Stimulated activated naive CD8-positive, alpha-beta T cell treated with anti-CD3 and anti-CD28 coated beads, Interleukin-15, amount 100 ng/mL, for 72 hours (primary cell): ENCODE measurements at regions not wholly inside any gene's neighbourhood (a gene's known extent, or its start where the extent isn't known, plus 50 kb on each side); places are given as distances from the start of the nearest gene placed in this dataset.

Experiments used
- ATAC-seq: fragments of 150-1000 bp; cut with Tn5 transposase; 2 replicates; pipeline ENCODE4 v1.10.0; 2021; ENCODE audit warnings: mild to moderate bottlenecking, moderate library complexity
- DNase-seq, 2 donors: peaks; one replicate each; pipeline ENCODE4 v3.0.0; 2021 to 2022
- H3K27ac Mint-ChIP-seq, 2 donors: one replicate each; pipeline ENCODE4 v1.8.0; 2022; ENCODE audit warnings: mild to moderate bottlenecking in 2 of 2, mixed read lengths in 2 of 2, moderate library complexity in 2 of 2
- H3K27me3 Mint-ChIP-seq: one replicate; pipeline ENCODE4 v1.8.0; 2022; ENCODE audit warnings: mixed read lengths
- H3K4me1 Mint-ChIP-seq: one replicate; pipeline ENCODE4 v1.8.0; 2022; ENCODE audit warnings: mild to moderate bottlenecking, mixed read lengths
- H3K4me3 Mint-ChIP-seq, 2 donors: one replicate each; pipeline ENCODE4 v1.8.0; 2022; ENCODE audit warnings: mild to moderate bottlenecking in 2 of 2, mixed read lengths in 2 of 2, moderate library complexity in 1 of 2
- H3K9me3 Mint-ChIP-seq, 2 donors: one replicate each; pipeline ENCODE4 v1.8.0; 2022; ENCODE audit warnings: mixed read lengths in 2 of 2

DNA sequence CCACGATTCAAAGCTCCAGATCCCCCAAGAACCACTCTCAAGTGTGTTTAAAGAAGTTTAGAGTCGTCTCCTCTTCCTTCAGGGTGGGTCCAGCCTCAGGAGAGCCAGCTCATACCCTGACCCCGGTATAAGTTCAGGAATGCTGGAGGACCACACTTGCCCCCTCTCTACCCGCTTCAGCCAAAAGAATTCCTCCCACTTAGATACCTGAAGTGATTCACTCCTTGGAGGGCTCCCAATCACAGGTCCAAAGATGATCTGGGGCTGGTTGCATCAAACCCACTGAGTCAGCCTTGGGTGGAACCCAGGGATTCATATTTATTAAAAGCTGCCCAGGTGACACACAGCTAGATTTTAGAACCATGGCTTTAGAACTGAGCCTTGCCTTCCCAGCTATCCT is 133.5 kb upstream of the PARP11 start:
- Mint-ChIP-seq H3K4me3 (no peak overlapping the region), H3K27me3 (peaks cover 8% of the 10 kb centered on the region), H3K9me3 (no peaks in the 10 kb centered on the region), H3K27ac (no peak overlapping the region), H3K4me1 (no peaks in the 10 kb centered on the region)
- ATAC-seq (no peak), DNase-seq (no peak)

DNA sequence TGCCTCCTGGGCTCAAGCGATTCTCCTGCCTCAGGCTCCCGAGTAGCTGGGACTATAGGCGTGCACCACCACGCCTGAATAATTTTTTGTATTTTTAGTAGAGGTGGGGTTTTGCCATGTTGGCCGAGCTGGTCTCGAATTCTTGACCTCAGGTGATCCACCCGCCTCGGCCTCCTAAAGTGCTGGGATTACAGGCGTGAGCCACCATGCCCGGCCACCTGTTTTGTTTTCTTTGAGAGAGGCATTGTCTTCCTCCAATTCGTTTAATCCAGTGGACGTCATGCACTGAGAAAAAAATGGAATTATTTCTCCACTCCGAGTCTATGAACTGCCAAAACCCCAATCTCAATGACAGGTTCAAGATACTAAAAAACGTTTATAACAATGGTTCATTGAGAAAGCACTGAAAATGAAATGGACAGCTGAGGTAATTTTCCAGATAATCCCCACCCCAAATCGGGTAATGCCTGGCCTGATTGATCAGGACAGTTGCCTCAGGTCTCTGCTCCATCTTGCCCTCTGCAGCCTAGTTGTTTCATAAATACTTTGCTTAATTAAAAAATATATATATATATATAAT is 132.7 kb upstream of the PARP11 start:
- H3K27me3 Mint-ChIP-seq: peaks cover 8% of the 10 kb centered on the region
- no peak overlapping the region for H3K4me3 Mint-ChIP-seq
- peaks cover 7 to 8% of the 10 kb centered on the region in 2 donors for H3K9me3 Mint-ChIP-seq
- H3K4me1 Mint-ChIP-seq: no peaks in the 10 kb centered on the region
- H3K27ac Mint-ChIP-seq: no peak overlapping the region
- no peak for ATAC-seq
- DNase-seq: no peak

DNA sequence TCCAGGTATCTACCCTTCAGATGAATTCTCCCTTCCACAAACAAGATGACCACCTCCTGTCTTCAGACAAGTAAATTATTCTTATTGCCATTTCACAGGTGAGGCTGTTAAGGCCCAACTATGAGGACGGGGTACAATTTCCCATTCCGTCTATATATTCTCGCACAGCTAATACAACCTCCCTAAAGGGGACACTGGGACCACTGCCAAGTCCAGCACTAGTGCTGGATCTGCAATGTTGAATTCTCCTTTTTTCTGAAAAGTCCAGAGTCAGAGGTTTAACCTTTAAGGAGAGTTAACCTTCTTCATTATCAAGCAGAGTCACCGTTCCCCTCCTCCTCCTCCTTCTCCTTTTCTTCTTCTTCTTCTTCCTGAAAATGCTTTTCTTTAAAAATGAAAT is 130.4 kb upstream of the PARP11 start:
- H3K27me3 Mint-ChIP-seq: peaks cover 8% of the 10 kb centered on the region
- peaks cover 19% of the 10 kb centered on the region for H3K4me1 Mint-ChIP-seq
- no peak overlapping the region for H3K4me3 Mint-ChIP-seq
- no peak overlapping the region for H3K27ac Mint-ChIP-seq
- DNase-seq: no peak
- ATAC-seq: no peak
- H3K9me3 Mint-ChIP-seq: peaks cover 15 to 18% of the 10 kb centered on the region in 2 donors

DNA sequence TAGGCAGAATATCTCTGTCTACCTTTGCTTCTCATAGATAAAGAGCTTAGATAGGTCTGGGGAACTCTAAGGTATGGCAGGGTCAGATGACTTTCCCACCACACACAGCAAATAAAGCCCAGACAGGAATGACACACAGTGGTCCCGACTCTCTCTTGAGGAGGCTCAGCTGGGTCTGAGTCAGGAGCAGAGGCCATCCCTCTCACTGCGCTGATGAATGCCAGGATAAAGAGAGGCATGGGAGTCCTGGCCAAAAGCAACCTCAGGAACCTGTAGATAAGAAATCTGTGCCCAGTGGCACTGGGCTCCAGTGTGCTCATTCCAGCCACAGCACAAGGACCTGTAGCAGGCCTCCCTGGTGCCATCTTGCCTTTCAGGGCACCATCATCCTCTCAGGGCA is 129.4 kb upstream of the PARP11 start:
- no peak for DNase-seq
- Mint-ChIP-seq H3K4me1 (peaks cover 29% of the 10 kb centered on the region), H3K27me3 (peaks cover 8% of the 10 kb centered on the region), H3K27ac (no peak overlapping the region), H3K9me3 (peaks cover 15 to 18% of the 10 kb centered on the region in 2 donors), H3K4me3 (no peak overlapping the region)
- ATAC-seq: no peak

DNA sequence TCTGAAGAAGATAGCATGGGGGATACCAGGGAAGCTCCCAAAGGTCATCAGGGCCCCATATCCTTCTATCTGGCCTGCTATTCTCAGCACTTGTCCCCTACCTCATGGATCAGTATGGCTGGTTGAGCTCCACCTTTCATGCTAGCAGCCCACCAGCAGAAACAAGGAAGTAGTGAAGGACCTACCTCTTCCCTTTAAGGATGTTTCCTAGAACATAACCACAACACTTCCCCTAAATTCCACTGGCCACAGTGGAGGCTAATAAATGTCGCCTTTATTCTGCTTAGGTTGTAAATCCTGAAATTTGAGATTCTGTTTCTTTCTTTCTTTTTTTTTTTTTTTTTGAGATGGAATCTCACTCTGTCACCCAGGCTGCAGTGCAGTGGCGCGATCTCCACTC is 128.6 kb upstream of the PARP11 start:
- Mint-ChIP-seq H3K27ac (no peak overlapping the region), H3K4me1 (peaks cover 34% of the 10 kb centered on the region), H3K4me3 (no peak overlapping the region), H3K9me3 (peaks cover 15 to 18% of the 10 kb centered on the region in 2 donors), H3K27me3 (peaks cover 8% of the 10 kb centered on the region)
- no peak for DNase-seq
- ATAC-seq: no peak

DNA sequence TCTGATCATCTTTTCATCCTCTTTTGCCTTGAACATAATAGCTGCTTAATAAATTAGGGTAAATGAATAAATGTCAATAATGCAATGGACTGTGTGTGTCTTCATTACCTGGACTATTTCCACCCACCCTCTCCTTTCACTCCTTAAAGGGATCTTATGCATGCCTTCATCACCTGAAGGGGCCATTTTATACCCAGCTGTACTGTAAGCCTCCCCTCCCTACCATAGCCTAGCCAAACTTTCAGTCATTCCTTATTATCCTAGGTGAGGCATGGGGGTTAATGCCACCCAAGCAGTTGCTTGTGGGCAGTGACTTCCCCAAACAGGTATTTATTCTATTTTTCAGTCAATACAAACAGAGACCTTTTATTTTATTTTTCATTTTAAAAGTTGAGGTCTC is 127.8 kb upstream of the PARP11 start:
- no peak for ATAC-seq
- no peak overlapping the region for H3K27ac Mint-ChIP-seq
- peaks cover 8% of the 10 kb centered on the region for H3K27me3 Mint-ChIP-seq
- peaks cover 15 to 18% of the 10 kb centered on the region in 2 donors for H3K9me3 Mint-ChIP-seq
- H3K4me1 Mint-ChIP-seq: peaks cover 38% of the 10 kb centered on the region
- no peak overlapping the region for H3K4me3 Mint-ChIP-seq
- no peak for DNase-seq

DNA sequence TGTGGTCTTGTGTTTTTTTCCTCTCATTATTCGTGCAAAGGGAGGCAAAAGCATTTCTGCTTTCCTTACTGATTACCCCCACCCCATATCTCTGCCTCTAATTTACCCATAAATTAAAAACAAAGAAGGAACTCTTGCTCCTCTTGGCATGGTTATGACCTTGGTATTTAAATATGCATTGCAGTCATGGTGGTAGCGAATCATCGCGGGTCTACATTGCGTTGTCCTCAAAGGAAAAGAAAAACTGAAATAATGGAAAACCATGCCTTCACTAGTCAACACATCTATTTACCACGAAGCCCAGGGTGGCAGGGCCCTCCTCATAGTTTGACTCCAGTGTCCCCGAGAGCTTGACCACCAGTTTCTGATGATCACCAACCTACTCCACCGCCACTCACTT is 126.7 kb upstream of the PARP11 start:
- Mint-ChIP-seq H3K4me3 (no peak overlapping the region), H3K4me1 (peaks cover 38% of the 10 kb centered on the region), H3K9me3 (peaks cover 15 to 18% of the 10 kb centered on the region in 2 donors), H3K27ac (peak overlapping the region in 1 of 2 donors; percentile 33), H3K27me3 (peaks cover 8% of the 10 kb centered on the region)
- DNase-seq: no peak
- no peak for ATAC-seq

DNA sequence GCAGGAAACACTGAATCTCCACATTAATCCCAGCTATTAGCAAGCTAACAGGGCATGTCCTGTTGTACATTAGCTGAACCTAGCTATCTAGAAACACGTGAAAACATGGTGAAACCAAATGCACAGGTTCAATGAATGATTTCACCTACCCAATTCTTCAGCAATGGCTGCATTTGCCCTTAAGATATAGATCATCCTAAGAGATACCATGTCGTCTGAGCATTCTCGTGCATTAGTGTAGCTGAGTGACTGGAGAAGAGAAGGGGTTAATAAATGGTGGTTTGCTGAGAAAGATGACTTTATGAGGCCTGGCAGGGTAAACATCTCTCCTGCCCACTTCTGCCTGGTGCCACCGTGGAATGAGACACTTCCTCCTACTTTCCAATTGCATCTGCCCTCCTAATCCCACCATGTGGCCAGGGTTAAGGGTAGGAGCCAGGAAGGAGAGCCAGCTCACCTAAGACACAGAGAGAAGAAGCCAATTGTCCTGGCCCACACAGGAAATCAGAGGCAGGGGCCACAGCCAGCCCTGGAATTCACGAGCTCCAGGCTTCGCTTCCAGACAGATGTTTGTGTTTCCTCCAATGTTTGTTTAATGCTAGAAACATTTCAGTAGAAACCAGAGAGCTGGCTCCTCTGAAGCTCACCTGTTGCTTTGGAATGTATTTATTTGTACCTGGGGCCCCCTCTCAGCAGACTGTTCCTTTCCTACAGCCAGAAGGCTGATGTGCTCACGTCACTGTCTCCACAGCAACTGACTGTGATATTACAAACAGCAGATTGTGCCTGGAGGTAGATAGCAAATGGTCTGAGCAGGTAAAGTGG is 126.0 kb upstream of the PARP11 start:
- no peak for ATAC-seq
- DNase-seq: no peak
- H3K27ac Mint-ChIP-seq: no peak overlapping the region
- peaks cover 15 to 18% of the 10 kb centered on the region in 2 donors for H3K9me3 Mint-ChIP-seq
- H3K4me3 Mint-ChIP-seq: no peak overlapping the region
- H3K4me1 Mint-ChIP-seq: peaks cover 38% of the 10 kb centered on the region
- peaks cover 2% of the 10 kb centered on the region for H3K27me3 Mint-ChIP-seq

DNA sequence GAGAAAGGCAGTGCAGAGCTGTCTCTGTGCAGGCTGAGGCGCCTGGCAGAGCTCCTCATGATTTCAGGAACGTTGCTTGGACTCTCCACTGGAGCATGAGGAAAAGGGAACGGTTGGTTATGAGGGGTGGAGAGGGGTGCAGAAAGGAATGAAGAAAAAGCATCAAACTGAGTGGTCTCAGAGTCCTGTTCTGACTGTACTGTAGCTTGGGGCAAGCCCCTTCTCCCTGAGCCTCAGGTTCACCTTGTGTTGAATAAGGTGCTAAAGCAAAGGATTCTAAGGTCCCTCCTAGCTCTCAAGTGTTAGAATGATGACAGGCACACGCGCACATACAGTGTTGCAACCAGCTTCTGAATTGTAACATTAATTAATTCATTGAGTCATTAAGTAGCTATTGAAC is 125.2 kb upstream of the PARP11 start:
- H3K27ac Mint-ChIP-seq: peak overlapping the region in 1 of 2 donors; percentile 30
- DNase-seq (no peak), ATAC-seq (no peak)
- peaks cover 38% of the 10 kb centered on the region for H3K4me1 Mint-ChIP-seq
- no peaks in the 10 kb centered on the region for H3K27me3 Mint-ChIP-seq
- peaks cover 15 to 18% of the 10 kb centered on the region in 2 donors for H3K9me3 Mint-ChIP-seq
- H3K4me3 Mint-ChIP-seq: no peak overlapping the region

DNA sequence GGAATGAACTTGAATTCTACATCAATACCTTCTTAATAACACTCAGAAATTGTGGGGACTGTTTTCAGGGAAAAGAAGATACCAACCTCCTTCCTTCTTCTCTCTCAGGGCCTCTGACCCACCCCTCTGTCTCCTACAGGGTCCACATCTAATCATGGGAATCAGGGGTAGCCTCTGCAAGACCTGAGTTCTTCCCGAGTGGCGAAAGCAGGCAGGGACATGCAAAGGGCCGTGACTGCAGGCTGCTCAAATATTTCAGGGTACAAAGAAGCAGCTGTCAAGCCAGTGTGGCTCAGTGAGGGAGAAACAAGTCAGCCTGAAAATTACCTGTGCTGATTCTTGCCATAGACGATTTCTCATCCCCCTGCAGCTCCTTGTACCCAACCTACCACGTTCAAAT is 123.1 kb upstream of the PARP11 start:
- no peaks in the 10 kb centered on the region for H3K27me3 Mint-ChIP-seq
- no peak overlapping the region for H3K4me3 Mint-ChIP-seq
- peaks cover 12 to 13% of the 10 kb centered on the region in 2 donors for H3K9me3 Mint-ChIP-seq
- ATAC-seq: no peak
- no peak for DNase-seq
- no peak overlapping the region for H3K27ac Mint-ChIP-seq
- peaks cover 38% of the 10 kb centered on the region for H3K4me1 Mint-ChIP-seq

DNA sequence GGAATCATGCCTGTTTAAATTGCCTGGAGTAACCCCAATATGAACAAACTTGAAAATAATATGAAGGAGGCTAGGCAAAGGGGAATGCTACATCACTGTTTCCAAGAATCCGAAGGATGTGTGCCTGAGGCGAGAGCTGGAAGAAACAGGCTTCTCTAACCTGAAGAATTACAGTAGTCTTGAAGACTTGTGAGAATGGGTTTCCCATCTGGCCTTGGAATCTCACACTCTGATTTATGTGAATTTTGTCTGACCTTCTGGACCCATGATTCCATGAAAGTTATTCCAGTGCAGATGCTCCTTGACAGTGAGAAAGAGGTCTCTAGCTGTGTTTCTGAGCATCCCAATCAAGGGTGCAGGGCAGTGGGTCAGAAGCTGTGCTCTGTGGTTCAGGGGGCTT is 122.1 kb upstream of the PARP11 start:
- ATAC-seq: no peak
- H3K9me3 Mint-ChIP-seq: peaks cover 2 to 3% of the 10 kb centered on the region in 2 donors
- peaks cover 40% of the 10 kb centered on the region for H3K4me1 Mint-ChIP-seq
- no peak for DNase-seq
- H3K27me3 Mint-ChIP-seq: no peaks in the 10 kb centered on the region
- no peak overlapping the region for H3K27ac Mint-ChIP-seq
- no peak overlapping the region for H3K4me3 Mint-ChIP-seq

DNA sequence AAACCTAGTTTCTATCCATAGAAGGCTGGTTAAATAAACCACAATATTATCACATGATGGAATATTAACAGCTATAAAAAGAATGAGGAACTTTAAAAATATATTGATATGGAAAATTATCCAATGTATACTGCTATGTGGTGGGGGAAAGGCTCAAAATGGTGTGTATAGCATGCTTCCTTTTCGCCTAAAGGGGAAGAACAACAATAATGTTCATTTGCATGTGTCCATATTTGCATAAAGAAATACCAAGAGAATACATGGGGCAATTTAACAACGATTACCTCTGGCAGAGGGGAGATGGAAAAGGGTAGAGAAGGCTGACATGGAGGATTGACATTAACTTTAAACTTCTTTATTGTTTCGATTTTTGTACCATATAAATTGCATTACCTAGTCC is 121.3 kb upstream of the PARP11 start:
- DNase-seq (no peak), ATAC-seq (no peak)
- H3K27me3 Mint-ChIP-seq: no peaks in the 10 kb centered on the region
- H3K4me3 Mint-ChIP-seq: no peak overlapping the region
- H3K27ac Mint-ChIP-seq: peak overlapping the region in 1 of 2 donors; percentile 26
- H3K9me3 Mint-ChIP-seq: no peaks in the 10 kb centered on the region
- H3K4me1 Mint-ChIP-seq: peaks cover 39% of the 10 kb centered on the region

DNA sequence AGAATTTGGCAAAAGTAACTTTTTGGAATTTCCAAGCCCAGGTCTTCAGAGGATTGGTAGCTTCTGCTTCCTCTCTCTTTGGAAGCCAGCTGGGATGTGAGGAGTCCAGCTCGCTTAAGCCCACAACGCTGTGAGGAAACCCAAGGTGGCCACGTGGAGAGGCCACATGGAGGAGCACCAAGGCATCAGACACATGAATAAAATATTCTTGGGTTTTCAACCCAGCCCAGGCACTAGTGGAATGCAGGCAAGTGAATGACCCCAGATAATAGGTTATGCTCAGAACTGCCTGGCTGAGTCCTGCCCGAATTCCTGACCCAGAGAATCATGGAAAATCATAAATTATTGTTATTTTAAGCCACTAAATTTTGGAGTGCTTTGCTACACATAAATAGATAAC is 119.7 kb upstream of the PARP11 start:
- H3K9me3 Mint-ChIP-seq: no peaks in the 10 kb centered on the region
- ATAC-seq (no peak), DNase-seq (no peak)
- H3K27ac Mint-ChIP-seq: no peak overlapping the region
- H3K4me1 Mint-ChIP-seq: peaks cover 39% of the 10 kb centered on the region
- H3K4me3 Mint-ChIP-seq: no peak overlapping the region
- H3K27me3 Mint-ChIP-seq: no peaks in the 10 kb centered on the region

DNA sequence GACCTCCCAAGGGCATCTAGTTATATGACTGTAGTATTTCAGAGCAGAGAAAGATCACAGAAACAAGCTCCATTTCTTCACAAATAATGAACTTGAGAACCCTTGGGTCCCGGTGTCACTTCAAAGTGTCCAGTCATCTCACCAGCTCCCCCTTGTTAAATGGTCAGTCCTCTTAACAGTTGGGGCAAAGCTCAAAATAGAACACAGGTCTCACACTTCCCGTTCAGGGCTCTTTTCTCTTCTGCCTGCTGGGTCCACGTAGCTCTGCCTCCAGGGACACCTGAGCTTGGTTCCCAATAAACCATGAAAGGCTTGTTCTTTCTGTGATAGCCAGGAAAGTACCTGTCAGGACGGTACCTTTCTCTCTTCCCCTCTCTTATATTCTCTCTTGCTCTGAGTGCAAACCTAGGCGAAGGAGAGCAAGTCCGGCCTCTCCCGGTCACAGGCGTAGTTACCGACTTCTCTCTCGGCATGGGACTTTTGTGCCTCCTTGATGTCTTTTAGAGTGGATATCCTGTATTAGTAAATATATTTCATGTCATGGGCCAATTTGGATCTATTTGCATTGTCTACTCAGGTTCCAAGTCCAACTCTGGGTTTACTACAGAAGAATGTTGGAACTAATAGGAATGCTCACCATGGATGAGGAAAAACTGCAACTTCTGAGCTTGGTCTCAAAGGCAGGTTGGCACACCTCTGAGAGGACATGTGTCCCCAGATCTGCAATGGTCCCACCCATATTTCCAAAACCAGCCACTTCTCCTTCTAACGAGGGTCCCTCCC is 118.8 kb upstream of the PARP11 start:
- H3K9me3 Mint-ChIP-seq: no peaks in the 10 kb centered on the region
- no peak for ATAC-seq

DNA sequence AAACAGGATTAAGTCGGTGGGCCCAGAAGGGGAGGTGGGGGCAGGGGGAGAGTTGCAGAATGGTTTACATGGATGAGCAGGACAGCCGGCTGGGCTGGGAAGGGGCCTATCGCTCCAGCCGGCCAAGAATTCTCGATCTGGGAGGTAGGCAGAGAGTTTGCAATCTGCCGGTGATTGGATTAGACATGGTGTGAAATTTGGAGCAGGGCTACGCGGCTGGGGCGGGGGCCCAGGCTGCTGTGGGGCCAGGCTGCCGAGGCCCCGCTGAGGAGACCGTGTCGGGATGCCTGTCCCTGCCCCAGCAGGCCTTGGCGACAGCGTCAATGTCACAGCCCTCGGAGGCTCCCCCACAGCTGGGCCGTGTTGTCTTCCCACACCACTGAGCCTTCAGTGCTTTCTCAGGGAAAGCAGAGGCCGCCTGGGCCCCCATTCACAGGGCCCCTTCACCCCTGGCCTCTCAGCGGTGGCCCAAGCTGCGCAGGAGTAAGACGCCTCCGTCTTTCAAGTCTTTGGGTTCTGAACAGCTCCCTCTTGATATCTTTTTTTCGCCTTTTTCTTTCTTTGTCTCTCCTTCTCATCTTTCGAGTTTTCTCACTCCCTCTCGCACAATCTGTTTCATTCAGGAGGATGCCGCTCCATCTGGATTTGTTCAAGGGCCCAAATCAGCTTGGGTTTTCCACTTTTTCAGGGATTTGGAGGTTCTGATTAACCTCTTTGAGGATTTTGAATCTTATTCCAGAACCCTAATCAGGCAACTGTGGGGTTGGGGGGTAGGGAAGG is 117.5 kb upstream of the PARP11 start:
- H3K4me3 Mint-ChIP-seq: no peak overlapping the region
- peaks cover 39% of the 10 kb centered on the region for H3K4me1 Mint-ChIP-seq
- no peaks in the 10 kb centered on the region for H3K9me3 Mint-ChIP-seq
- ATAC-seq (no peak), DNase-seq (no peak)
- peak overlapping the region in 1 of 2 donors; percentile 42 for H3K27ac Mint-ChIP-seq
- no peaks in the 10 kb centered on the region for H3K27me3 Mint-ChIP-seq

More for the DNA sequence above, 118.8 kb upstream of the PARP11 start:
- Mint-ChIP-seq H3K27me3 (no peaks in the 10 kb centered on the region), H3K4me3 (no peak overlapping the region), H3K27ac (peak overlapping the region; percentile 36 to 48), H3K4me1 (peaks cover 40% of the 10 kb centered on the region)
- no peak for DNase-seq
